ENCODE measurements at regions not wholly inside any gene's neighbourhood (a gene's known extent, or its start where the extent isn't known, plus 50 kb on each side); places are given as distances from the start of the nearest gene placed in this dataset.
"Not testable (repeated sequence)": the region's sequence is repeated elsewhere in the genome, so short reads cannot be mapped to it uniquely, and the experiment has no call there.

DNA sequence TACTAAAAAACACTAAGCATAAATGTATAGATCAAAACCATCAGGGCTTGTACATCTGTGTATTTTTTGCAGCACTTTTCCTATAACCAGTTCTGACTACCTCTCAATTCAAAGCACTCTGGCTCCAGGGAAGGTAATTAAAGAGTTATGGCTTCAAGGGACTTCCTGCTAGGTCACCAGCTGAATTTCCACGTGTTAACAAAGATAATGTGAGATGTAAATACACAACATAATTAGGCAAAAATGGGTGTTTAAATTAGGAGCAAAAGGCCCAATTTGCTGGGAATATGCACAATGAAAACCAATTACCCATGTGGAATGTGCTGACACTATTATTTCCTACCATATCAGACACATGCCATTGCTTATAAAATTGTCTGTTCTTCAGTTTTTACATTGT is 513.4 kb upstream of the FLRT2 start:
- TF ChIP-seq, protein P1, sequence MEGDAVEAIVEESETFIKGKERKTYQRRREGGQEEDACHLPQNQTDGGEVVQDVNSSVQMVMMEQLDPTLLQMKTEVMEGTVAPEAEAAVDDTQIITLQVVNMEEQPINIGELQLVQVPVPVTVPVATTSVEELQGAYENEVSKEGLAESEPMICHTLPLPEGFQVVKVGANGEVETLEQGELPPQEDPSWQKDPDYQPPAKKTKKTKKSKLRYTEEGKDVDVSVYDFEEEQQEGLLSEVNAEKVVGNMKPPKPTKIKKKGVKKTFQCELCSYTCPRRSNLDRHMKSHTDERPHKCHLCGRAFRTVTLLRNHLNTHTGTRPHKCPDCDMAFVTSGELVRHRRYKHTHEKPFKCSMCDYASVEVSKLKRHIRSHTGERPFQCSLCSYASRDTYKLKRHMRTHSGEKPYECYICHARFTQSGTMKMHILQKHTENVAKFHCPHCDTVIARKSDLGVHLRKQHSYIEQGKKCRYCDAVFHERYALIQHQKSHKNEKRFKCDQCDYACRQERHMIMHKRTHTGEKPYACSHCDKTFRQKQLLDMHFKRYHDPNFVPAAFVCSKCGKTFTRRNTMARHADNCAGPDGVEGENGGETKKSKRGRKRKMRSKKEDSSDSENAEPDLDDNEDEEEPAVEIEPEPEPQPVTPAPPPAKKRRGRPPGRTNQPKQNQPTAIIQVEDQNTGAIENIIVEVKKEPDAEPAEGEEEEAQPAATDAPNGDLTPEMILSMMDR (IDR thresholded peaks at IDR 0.05; ENCODE audit: low read length): no peak
- no peak for TF ChIP-seq EZH2 (IDR thresholded peaks at IDR 0.05; ENCODE audit: borderline replicate concordance, low read length)

DNA sequence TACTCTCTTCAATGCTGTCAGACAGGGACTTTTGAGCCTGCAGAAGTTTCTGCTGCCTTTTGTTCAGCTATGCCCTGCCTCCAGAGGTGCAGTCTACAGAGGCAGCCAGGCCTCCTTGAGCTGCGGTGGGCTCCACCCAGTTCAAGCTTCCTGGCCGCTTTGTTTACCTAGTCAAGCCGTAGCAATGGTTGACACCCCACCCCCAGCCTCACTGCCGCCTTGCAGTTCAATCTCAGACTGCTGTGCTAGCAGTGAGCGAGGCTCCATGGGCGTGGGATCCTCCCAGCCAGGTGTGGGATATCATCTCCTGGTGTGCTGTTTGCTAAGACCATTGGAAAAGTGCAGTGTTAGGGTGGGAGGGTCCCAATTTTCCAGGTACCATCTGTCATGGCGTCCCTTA is 506.1 kb upstream of the FLRT2 start:
- not testable (repeated sequence) for H3K4me1 ChIP-seq (ENCODE audit: insufficient read depth, low read length, severe bottlenecking); H3F3A ChIP-seq (ENCODE audit: insufficient read depth, low read length); H4K20me1 ChIP-seq (ENCODE audit: insufficient read depth, low read length); H3K36me3 ChIP-seq (ENCODE audit: insufficient read depth, low read length); H3K9me3 ChIP-seq (ENCODE audit: low read length); H2AFZ ChIP-seq (ENCODE audit: low read length); H3K27me3 ChIP-seq (ENCODE audit: insufficient read depth, low read length); H3K27ac ChIP-seq (ENCODE audit: low read depth, low read length, poor library complexity, severe bottlenecking); H3K79me2 ChIP-seq (ENCODE audit: insufficient read depth, low read length); H3K4me3 ChIP-seq (ENCODE audit: low read depth, low read length, poor library complexity, severe bottlenecking); H3K9me2 ChIP-seq (ENCODE audit: low read depth, low read length); H3K9ac ChIP-seq (ENCODE audit: low read length); H3K4me2 ChIP-seq (ENCODE audit: low read length)

More for the DNA sequence above, 513.4 kb upstream of the FLRT2 start:
- no peaks in the 10 kb centered on the region for H3F3A ChIP-seq (ENCODE audit: insufficient read depth, low read length)
- H2AFZ ChIP-seq (ENCODE audit: low read length): no peak overlapping the region
- no peaks in the 10 kb centered on the region for H3K4me1 ChIP-seq (ENCODE audit: insufficient read depth, low read length, severe bottlenecking)
- no peaks in the 10 kb centered on the region for H3K36me3 ChIP-seq (ENCODE audit: insufficient read depth, low read length)
- no peaks in the 10 kb centered on the region for H3K27me3 ChIP-seq (ENCODE audit: insufficient read depth, low read length)
- H3K79me2 ChIP-seq (ENCODE audit: insufficient read depth, low read length): no peaks in the 10 kb centered on the region
- H3K4me3 ChIP-seq (ENCODE audit: low read depth, low read length, poor library complexity, severe bottlenecking): no peak overlapping the region
- no peaks in the 10 kb centered on the region for H4K20me1 ChIP-seq (ENCODE audit: insufficient read depth, low read length)
- no peak overlapping the region for H3K27ac ChIP-seq (ENCODE audit: low read depth, low read length, poor library complexity, severe bottlenecking)
- H3K4me2 ChIP-seq (ENCODE audit: low read length): no peak overlapping the region
- no peak overlapping the region for H3K9ac ChIP-seq (ENCODE audit: low read length)
- no peaks in the 10 kb centered on the region for H3K9me3 ChIP-seq (ENCODE audit: low read length)
- no peaks in the 10 kb centered on the region for H3K9me2 ChIP-seq (ENCODE audit: low read depth, low read length)

DNA sequence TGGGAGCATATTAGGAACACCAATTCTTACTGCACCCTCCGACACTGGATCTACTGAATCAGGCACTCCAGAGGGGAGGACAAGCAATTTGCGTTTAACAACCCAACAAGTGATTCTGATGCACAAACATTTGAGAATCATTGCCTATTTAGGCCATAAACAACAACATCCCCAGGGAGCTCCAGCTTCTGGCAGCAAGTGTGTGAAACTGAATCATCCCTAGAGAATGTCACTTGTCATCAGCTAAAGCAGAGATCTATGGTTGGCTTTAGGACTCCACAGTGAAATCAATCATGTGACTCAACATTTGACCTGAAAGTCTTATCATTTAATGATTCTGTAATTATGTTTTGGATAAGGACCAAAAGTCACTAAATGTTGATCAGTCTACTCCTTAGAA is 505.0 kb upstream of the FLRT2 start:
- Histone ChIP-seq H3K4me1 (ENCODE audit: insufficient read depth, low read length, severe bottlenecking) (no peaks in the 10 kb centered on the region), H4K20me1 (ENCODE audit: insufficient read depth, low read length) (no peaks in the 10 kb centered on the region), H3F3A (ENCODE audit: insufficient read depth, low read length) (no peaks in the 10 kb centered on the region), H3K9me3 (ENCODE audit: low read length) (no peaks in the 10 kb centered on the region), H2AFZ (ENCODE audit: low read length) (no peak overlapping the region), H3K36me3 (ENCODE audit: insufficient read depth, low read length) (no peaks in the 10 kb centered on the region), H3K4me2 (ENCODE audit: low read length) (no peak overlapping the region), H3K79me2 (ENCODE audit: insufficient read depth, low read length) (no peaks in the 10 kb centered on the region), H3K27ac (ENCODE audit: low read depth, low read length, poor library complexity, severe bottlenecking) (no peak overlapping the region), H3K27me3 (ENCODE audit: insufficient read depth, low read length) (no peaks in the 10 kb centered on the region), H3K4me3 (ENCODE audit: low read depth, low read length, poor library complexity, severe bottlenecking) (no peak overlapping the region), H3K9ac (ENCODE audit: low read length) (no peak overlapping the region), H3K9me2 (ENCODE audit: low read depth, low read length) (no peaks in the 10 kb centered on the region)
- TF ChIP-seq, protein P1 (IDR thresholded peaks at IDR 0.05; ENCODE audit: low read length): no peak
- TF ChIP-seq EZH2 (IDR thresholded peaks at IDR 0.05; ENCODE audit: borderline replicate concordance, low read length): no peak

DNA sequence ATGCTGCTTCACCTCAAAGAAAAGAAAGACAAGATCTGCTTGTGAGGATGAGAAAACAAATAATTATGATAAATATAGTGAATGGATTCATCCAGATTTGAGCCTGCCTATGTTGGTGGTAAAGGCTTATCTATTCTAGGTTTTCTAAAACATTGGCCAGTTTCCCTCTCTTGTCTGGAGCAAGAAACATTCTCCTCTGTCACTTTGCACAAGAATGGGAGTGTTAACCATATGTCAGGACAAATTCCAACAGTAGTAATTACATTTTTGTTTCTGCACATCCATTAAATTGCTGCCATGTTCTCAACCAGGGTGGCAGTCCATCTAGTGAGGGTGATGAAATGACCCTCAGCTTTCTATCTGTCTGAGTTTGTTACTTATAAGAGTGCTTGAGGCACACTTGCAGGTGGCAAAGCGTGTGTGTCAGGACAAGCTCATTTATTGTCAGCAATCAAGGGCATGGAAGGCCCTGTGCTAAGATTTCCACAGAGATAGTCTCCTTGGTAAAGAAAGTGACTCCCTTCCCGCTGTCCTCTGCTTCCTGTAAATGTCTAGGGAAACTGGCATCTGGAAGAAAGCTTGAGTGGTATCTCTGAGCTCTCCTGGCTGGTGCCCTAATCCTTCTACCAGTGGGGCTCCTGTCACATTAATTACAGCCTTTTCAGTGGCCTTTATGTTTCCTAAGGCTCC is 502.1 kb upstream of the FLRT2 start:
- Histone ChIP-seq H3K27ac (ENCODE audit: low read depth, low read length, poor library complexity, severe bottlenecking) (no peak overlapping the region), H3K27me3 (ENCODE audit: insufficient read depth, low read length) (no peaks in the 10 kb centered on the region), H3K4me3 (ENCODE audit: low read depth, low read length, poor library complexity, severe bottlenecking) (no peak overlapping the region), H2AFZ (ENCODE audit: low read length) (no peak overlapping the region), H3K9me3 (ENCODE audit: low read length) (no peaks in the 10 kb centered on the region), H3K9ac (ENCODE audit: low read length) (no peak overlapping the region), H3K4me1 (ENCODE audit: insufficient read depth, low read length, severe bottlenecking) (no peaks in the 10 kb centered on the region), H3K79me2 (ENCODE audit: insufficient read depth, low read length) (no peaks in the 10 kb centered on the region), H4K20me1 (ENCODE audit: insufficient read depth, low read length) (no peaks in the 10 kb centered on the region), H3K36me3 (ENCODE audit: insufficient read depth, low read length) (no peaks in the 10 kb centered on the region), H3K9me2 (ENCODE audit: low read depth, low read length) (no peaks in the 10 kb centered on the region), H3F3A (ENCODE audit: insufficient read depth, low read length) (no peaks in the 10 kb centered on the region), H3K4me2 (ENCODE audit: low read length) (no peak overlapping the region)
- TF ChIP-seq EZH2 (IDR thresholded peaks at IDR 0.05; ENCODE audit: borderline replicate concordance, low read length): no peak
- TF ChIP-seq, protein P1 (IDR thresholded peaks at IDR 0.05; ENCODE audit: low read length): no peak
